IMR-90 (cell line): ENCODE measurements at regions not wholly inside any gene's neighbourhood (a gene's known extent, or its start where the extent isn't known, plus 50 kb on each side); places are given as distances from the start of the nearest gene placed in this dataset.

ENCODE experiments used
- ATAC-seq: fragments of 200-7000 bp; cut with Tn5 transposase; 2 replicates; pipeline ENCODE4 v1.9.1; 2020; ENCODE audit warnings: low read depth, mild to moderate bottlenecking, moderate library complexity
- BruUV-seq: library from RNA; stranded (reverse); fragments of 400-500 nt; replicated peaks from 2 replicates; lab custom pipeline; 2021; lab: Mats Ljungman, UMichigan
- CTCF ChIA-PET: fragments of 300-600 bp; formaldehyde crosslinking; extraction: SDS; loops from one replicate; lab custom pipeline; 2021; ENCODE audit warnings: antibody characterized with exemption; lab: Yijun Ruan, JAX
- POLR2A ChIA-PET: fragments of 300-600 bp; sonication (Branson Sonifier 250); formaldehyde crosslinking; loops from one replicate; lab custom pipeline; 2022; ENCODE audit warnings: antibody characterized with exemption; ENCODE audit not compliant: unreplicated experiment; lab: Charles Lee
- DNase-seq: peaks from one replicate; pipeline ENCODE4 v3.0.0; 2013
- H2AFZ ChIP-seq: replicated peaks from 2 replicates; pipeline ENCODE3; 2013; ENCODE audit warnings: low read length, mild to moderate bottlenecking; ENCODE audit not compliant: poor library complexity
- H2AK5ac ChIP-seq: 2 replicates; pipeline ENCODE4 v1.6.1; 2013; ENCODE audit warnings: low read depth, low read length, inconsistent platforms
- H2AK9ac ChIP-seq: replicated peaks from 2 replicates; pipeline ENCODE3; 2013; ENCODE audit warnings: mild to moderate bottlenecking, low read depth, low read length, moderate library complexity; ENCODE audit not compliant: poor library complexity
- H2BK120ac ChIP-seq: 2 replicates; pipeline ENCODE4 v1.6.1; 2013; ENCODE audit warnings: low read depth, low read length, inconsistent platforms
- H2BK15ac ChIP-seq: 3 replicates; pipeline ENCODE4 v1.6.1; 2013; ENCODE audit warnings: low read depth, low read length, inconsistent platforms
- H2BK20ac ChIP-seq: 2 replicates; pipeline ENCODE4 v1.6.1; 2013; ENCODE audit warnings: low read depth, mild to moderate bottlenecking, inconsistent platforms, low read length, moderate library complexity
- H2BK5ac ChIP-seq: 2 replicates; pipeline ENCODE4 v1.6.1; 2013; ENCODE audit warnings: mild to moderate bottlenecking, low read depth, low read length, inconsistent platforms; ENCODE audit not compliant: poor library complexity, severe bottlenecking
- H3K14ac ChIP-seq: replicated peaks from 2 replicates; pipeline ENCODE4 v1.6.1; 2013; ENCODE audit warnings: low read depth, low read length, inconsistent platforms
- H3K18ac ChIP-seq: 2 replicates; pipeline ENCODE4 v1.6.1; 2013; ENCODE audit warnings: low read depth, low read length, control low read depth
- H3K23ac ChIP-seq: 2 replicates; pipeline ENCODE4 v1.6.1; 2013; ENCODE audit warnings: low read depth, low read length, inconsistent platforms
- H3K27ac ChIP-seq: 2 replicates; pipeline ENCODE4 v1.5.1; 2013; ENCODE audit warnings: mild to moderate bottlenecking, control low read depth, low read length; ENCODE audit not compliant: insufficient read depth
- H3K27me3 ChIP-seq: 2 replicates; pipeline ENCODE4 v1.6.1; 2013; ENCODE audit warnings: low read length; ENCODE audit not compliant: control insufficient read depth, insufficient read depth
- H3K36me3 ChIP-seq: 2 replicates; pipeline ENCODE4 v1.6.1; 2013; ENCODE audit warnings: low read length, mixed read lengths; ENCODE audit not compliant: control insufficient read depth, insufficient read depth
- H3K4ac ChIP-seq: 2 replicates; pipeline ENCODE4 v1.6.1; 2013; ENCODE audit warnings: low read depth, low read length, inconsistent platforms
- H3K4me1 ChIP-seq: 2 replicates; pipeline ENCODE4 v1.6.1; 2013; ENCODE audit warnings: low read length, mixed read lengths; ENCODE audit not compliant: control insufficient read depth, insufficient read depth
- H3K4me2 ChIP-seq: 2 replicates; pipeline ENCODE4 v1.6.1; 2013; ENCODE audit warnings: low read depth, mild to moderate bottlenecking, control low read depth, low read length, moderate library complexity
- H3K4me3 ChIP-seq: 2 replicates; pipeline ENCODE4 v1.5.1; 2013; ENCODE audit warnings: low read depth, mild to moderate bottlenecking, control low read depth, low read length, moderate library complexity; ENCODE audit not compliant: insufficient read depth
- H3K56ac ChIP-seq: 2 replicates; pipeline ENCODE4 v1.6.1; 2013; ENCODE audit warnings: low read length, inconsistent platforms; ENCODE audit not compliant: insufficient read depth; ENCODE audit errors: extremely low read depth
- H3K79me1 ChIP-seq, 2 experiments: 2 replicates each; pipeline ENCODE4 v1.6.1; 2013; ENCODE audit warnings: low read length in 2 of 2, inconsistent platforms in 1 of 2, low read depth in 1 of 2
- H3K9ac ChIP-seq: 2 replicates; pipeline ENCODE4 v1.6.1; 2013; ENCODE audit warnings: low read depth, low read length, control low read depth
- H3K9me1 ChIP-seq: 2 replicates; pipeline ENCODE4 v1.6.1; 2013; ENCODE audit warnings: low read length, inconsistent platforms; ENCODE audit not compliant: insufficient read depth
- H3K9me3 ChIP-seq: 2 replicates; pipeline ENCODE4 v1.6.1; 2013; ENCODE audit warnings: low read length; ENCODE audit not compliant: control insufficient read depth, insufficient read depth
- H4K20me1 ChIP-seq: 2 replicates; pipeline ENCODE4 v1.6.1; 2013; ENCODE audit warnings: low read length, inconsistent platforms; ENCODE audit not compliant: insufficient read depth
- H4K5ac ChIP-seq: 2 replicates; pipeline ENCODE4 v1.6.1; 2013; ENCODE audit warnings: mild to moderate bottlenecking, low read depth, low read length, control low read depth
- H4K8ac ChIP-seq, 2 experiments: 2 replicates each; pipeline ENCODE4 v1.6.1; 2013; ENCODE audit warnings: low read depth in 2 of 2, low read length in 2 of 2, control low read depth in 1 of 2, inconsistent platforms in 1 of 2
- H4K91ac ChIP-seq: 2 replicates; pipeline ENCODE4 v1.6.1; 2013; ENCODE audit warnings: low read depth, low read length, inconsistent platforms; ENCODE audit not compliant: insufficient read depth
- BHLHE40 ChIP-seq: fragments of 150-350 bp; IDR thresholded peaks from 2 replicates; pipeline ENCODE4 v1.6.1; 2016; ENCODE audit warnings: mild to moderate bottlenecking, low read depth, low read length
- CEBPB ChIP-seq: IDR thresholded peaks from 2 replicates; pipeline ENCODE4 v1.6.1; 2012; ENCODE audit warnings: low read depth, low read length, improper control_type of control experiment
- CHD1 ChIP-seq: IDR thresholded peaks from 2 replicates; pipeline ENCODE4 v1.6.1; 2012; ENCODE audit warnings: low read depth, low read length, improper control_type of control experiment
- FOS ChIP-seq: fragments of 150-350 bp; IDR thresholded peaks from 2 replicates; pipeline ENCODE4 v1.6.1; 2016; ENCODE audit warnings: low read depth, low read length
- MAZ ChIP-seq: IDR thresholded peaks from 2 replicates; pipeline ENCODE4 v1.6.1; 2012; ENCODE audit warnings: low read depth, mild to moderate bottlenecking, low read length, improper control_type of control experiment, moderate library complexity, borderline replicate concordance
- MXI1 ChIP-seq: IDR thresholded peaks from 2 replicates; pipeline ENCODE4 v1.6.1; 2012; ENCODE audit warnings: low read depth, mild to moderate bottlenecking, low read length, moderate library complexity, borderline replicate concordance
- NFE2L2 ChIP-seq: fragments of 150-350 bp; IDR thresholded peaks from 2 replicates; pipeline ENCODE4 v1.6.1; 2016; ENCODE audit warnings: low read depth, mild to moderate bottlenecking, low read length
- POLR2A ChIP-seq: IDR thresholded peaks from 2 replicates; pipeline ENCODE4 v1.6.1; 2012; ENCODE audit warnings: mild to moderate bottlenecking, low read depth, low read length
- RAD21 ChIP-seq: IDR thresholded peaks from 2 replicates; pipeline ENCODE4 v1.6.1; 2012; ENCODE audit warnings: low read length, improper control_type of control experiment
- RFX5 ChIP-seq: IDR thresholded peaks from 2 replicates; pipeline ENCODE4 v1.8.0; 2012; ENCODE audit warnings: low read depth, mild to moderate bottlenecking, low read length, moderate library complexity
- SMC3 ChIP-seq: fragments of 150-350 bp; IDR thresholded peaks from 2 replicates; pipeline ENCODE4 v1.6.1; 2016; ENCODE audit warnings: low read depth, mild to moderate bottlenecking, antibody characterized with exemption, low read length, moderate library complexity
- WGBS, 2 experiments: methylation state at CpG; one replicate each; pipeline versions ENCODE4 v1.1.5 to v1.1.7; 2013; ENCODE audit warnings: missing lambda C conversion rate in 2 of 2; ENCODE audit not compliant: insufficient read length in 1 of 2; ENCODE audit errors: extremely low coverage in 2 of 2; 5-methylcytosine and 5-hydroxymethylcytosine counted together
- dilution Hi-C: fragments of 300-500 bp; cut with HindIII; formaldehyde crosslinking; loops from one replicate; pipeline ENCODE4 v1.14.3; 2018; ENCODE audit warnings: low sequenced_read_pairs; ENCODE audit not compliant: unreplicated experiment
- in situ Hi-C: fragments of 300-500 bp; cut with MboI; formaldehyde crosslinking; loops from 3 replicates; pipeline ENCODE4 v1.14.3; 2019; ENCODE audit warnings: low sequenced_read_pairs, inconsistent platforms, mixed read lengths
- intact Hi-C: fragments of 100-400 bp; cut with micrococcal nuclease; formaldehyde crosslinking; loops from 2 replicates; pipeline ENCODE4 v1.10.0; 2022
- TF ChIP-seq, protein P1 (sequence below): conservative IDR thresholded peaks from 2 replicates; pipeline ENCODE4 v1.5.1; 2012; ENCODE audit warnings: mild to moderate bottlenecking, low read depth, low read length, improper control_type of control experiment
- TF ChIP-seq, protein P2 (sequence below): fragments of 150-350 bp; IDR thresholded peaks from 2 replicates; pipeline ENCODE4 v1.6.1; 2016; ENCODE audit warnings: low read depth, mild to moderate bottlenecking, low read length, moderate library complexity, borderline replicate concordance
- TF ChIP-seq, protein P3 (sequence below): fragments of 150-350 bp; IDR thresholded peaks from 2 replicates; pipeline ENCODE4 v1.6.1; 2017; ENCODE audit warnings: mild to moderate bottlenecking, antibody characterized with exemption, low read length, low read depth

DNA sequence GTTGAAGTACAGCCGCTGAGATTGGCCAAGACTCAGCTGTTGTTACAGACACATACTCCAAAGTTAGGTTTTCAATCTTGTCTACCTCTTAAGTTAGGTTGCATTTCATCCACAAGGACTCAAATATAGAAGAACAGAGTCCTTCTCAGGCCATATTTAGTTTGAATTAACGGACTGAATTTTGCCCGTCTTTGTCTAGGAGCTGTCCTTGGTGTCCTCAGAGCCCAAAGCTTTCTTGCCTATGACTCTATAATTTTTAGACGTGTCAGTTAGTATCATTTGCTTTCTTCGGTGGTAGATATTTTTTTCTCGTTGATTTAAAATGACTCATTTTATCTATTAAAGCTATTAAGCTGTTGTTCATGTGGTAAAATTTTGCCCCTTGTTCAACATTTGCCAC, 403.2 kb downstream of the HS3ST3B1 start:
- WGBS, 2 experiments = 100% methylated on average over 1 of the region's 6 CpGs; no CpG with 5 or more reads in 1 of the 2 experiments
- in situ Hi-C loops = no loop called here

More for the DNA sequence above, 403.2 kb downstream of the HS3ST3B1 start:
- no peak overlapping the region for H2AFZ ChIP-seq
- no peak overlapping the region for H2AK9ac ChIP-seq
- no peak overlapping the region for H3K14ac ChIP-seq
- H3K4me3 ChIP-seq = no peak overlapping the region
- TF ChIP-seq, protein P1, sequence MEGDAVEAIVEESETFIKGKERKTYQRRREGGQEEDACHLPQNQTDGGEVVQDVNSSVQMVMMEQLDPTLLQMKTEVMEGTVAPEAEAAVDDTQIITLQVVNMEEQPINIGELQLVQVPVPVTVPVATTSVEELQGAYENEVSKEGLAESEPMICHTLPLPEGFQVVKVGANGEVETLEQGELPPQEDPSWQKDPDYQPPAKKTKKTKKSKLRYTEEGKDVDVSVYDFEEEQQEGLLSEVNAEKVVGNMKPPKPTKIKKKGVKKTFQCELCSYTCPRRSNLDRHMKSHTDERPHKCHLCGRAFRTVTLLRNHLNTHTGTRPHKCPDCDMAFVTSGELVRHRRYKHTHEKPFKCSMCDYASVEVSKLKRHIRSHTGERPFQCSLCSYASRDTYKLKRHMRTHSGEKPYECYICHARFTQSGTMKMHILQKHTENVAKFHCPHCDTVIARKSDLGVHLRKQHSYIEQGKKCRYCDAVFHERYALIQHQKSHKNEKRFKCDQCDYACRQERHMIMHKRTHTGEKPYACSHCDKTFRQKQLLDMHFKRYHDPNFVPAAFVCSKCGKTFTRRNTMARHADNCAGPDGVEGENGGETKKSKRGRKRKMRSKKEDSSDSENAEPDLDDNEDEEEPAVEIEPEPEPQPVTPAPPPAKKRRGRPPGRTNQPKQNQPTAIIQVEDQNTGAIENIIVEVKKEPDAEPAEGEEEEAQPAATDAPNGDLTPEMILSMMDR = no peak
- TF ChIP-seq MAZ (no peak), SMC3 (no peak), NFE2L2 (no peak), FOS (no peak), MXI1 (no peak), RAD21 (no peak), BHLHE40 (no peak), CHD1 (no peak), CEBPB (no peak), RFX5 (no peak), POLR2A (no peak)
- TF ChIP-seq, protein P2, sequence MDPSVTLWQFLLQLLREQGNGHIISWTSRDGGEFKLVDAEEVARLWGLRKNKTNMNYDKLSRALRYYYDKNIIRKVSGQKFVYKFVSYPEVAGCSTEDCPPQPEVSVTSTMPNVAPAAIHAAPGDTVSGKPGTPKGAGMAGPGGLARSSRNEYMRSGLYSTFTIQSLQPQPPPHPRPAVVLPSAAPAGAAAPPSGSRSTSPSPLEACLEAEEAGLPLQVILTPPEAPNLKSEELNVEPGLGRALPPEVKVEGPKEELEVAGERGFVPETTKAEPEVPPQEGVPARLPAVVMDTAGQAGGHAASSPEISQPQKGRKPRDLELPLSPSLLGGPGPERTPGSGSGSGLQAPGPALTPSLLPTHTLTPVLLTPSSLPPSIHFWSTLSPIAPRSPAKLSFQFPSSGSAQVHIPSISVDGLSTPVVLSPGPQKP = no peak
- TF ChIP-seq, protein P3, sequence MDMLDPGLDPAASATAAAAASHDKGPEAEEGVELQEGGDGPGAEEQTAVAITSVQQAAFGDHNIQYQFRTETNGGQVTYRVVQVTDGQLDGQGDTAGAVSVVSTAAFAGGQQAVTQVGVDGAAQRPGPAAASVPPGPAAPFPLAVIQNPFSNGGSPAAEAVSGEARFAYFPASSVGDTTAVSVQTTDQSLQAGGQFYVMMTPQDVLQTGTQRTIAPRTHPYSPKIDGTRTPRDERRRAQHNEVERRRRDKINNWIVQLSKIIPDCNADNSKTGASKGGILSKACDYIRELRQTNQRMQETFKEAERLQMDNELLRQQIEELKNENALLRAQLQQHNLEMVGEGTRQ = no peak
- intact Hi-C loops = no loop called here
- no peaks in the 10 kb centered on the region for H4K20me1 ChIP-seq
- H3K18ac ChIP-seq = no peak overlapping the region
- H3K36me3 ChIP-seq = no peaks in the 10 kb centered on the region
- H4K91ac ChIP-seq = no peak overlapping the region
- H2AK5ac ChIP-seq = no peak overlapping the region
- no peaks in the 10 kb centered on the region for H3K27me3 ChIP-seq
- no peaks in the 10 kb centered on the region for H3K79me1 ChIP-seq
- H3K4ac ChIP-seq = no peak overlapping the region
- no peak overlapping the region for H2BK15ac ChIP-seq
- H3K27ac ChIP-seq = no peak overlapping the region
- no peaks in the 10 kb centered on the region for H3K4me1 ChIP-seq
- H3K23ac ChIP-seq = no peak overlapping the region
- H2BK120ac ChIP-seq = no peak overlapping the region
- H3K9me3 ChIP-seq = no peaks in the 10 kb centered on the region; the same call in 1 of the 2 replicates
- H3K9ac ChIP-seq = no peak overlapping the region
- DNase-seq (no peak), ATAC-seq (no peak)
- H3K56ac ChIP-seq = no peak overlapping the region
- ChIA-PET CTCF (interaction anchor here (0.6 kb wide), 1 partner anchor 11 kb away, joined by 3 read pairs; no protein-coding TSS in a partner anchor), POLR2A (no interaction called here)
- no TSS peak for BruUV-seq
- H2BK5ac ChIP-seq = no peak overlapping the region
- H3K9me1 ChIP-seq = no peaks in the 10 kb centered on the region
- no peak overlapping the region for H2BK20ac ChIP-seq
- dilution Hi-C loops = no loop called here
- no peak overlapping the region for H4K5ac ChIP-seq
- H3K4me2 ChIP-seq = no peak overlapping the region
- no peak overlapping the region for H4K8ac ChIP-seq
